A549 (cell line): ENCODE measurements at regions not wholly inside any gene's neighbourhood (a gene's known extent, or its start where the extent isn't known, plus 50 kb on each side); places are given as distances from the start of the nearest gene placed in this dataset.

Experiments
- CEBPB ChIP-seq, 2 experiments: fragments of >200 bp in 1 of 2; sonication (Bioruptor Twin) in 1 of 2; formaldehyde crosslinking in 1 of 2; IDR thresholded peaks; 2 replicates each; pipeline ENCODE4 v1.6.1; 2012 to 2016
- EP300 ChIP-seq, 2 experiments: fragments of >200 bp; sonication (Bioruptor Twin); formaldehyde crosslinking; IDR thresholded peaks; 2 replicates in 1 of 2; 3 replicates in 1 of 2; pipeline ENCODE4 v1.6.1; 2016 to 2017
- HOXA7 ChIP-seq: fragments of 250-450 bp; sonication (Bioruptor Pico); IDR thresholded peaks from 2 replicates; pipeline ENCODE4 v1.5.0; 2020; ENCODE audit warnings: mild to moderate bottlenecking, moderate library complexity
- POLR2A ChIP-seq: IDR thresholded peaks from 2 replicates; pipeline ENCODE4 v1.6.1; 2012; ENCODE audit warnings: mild to moderate bottlenecking, low read length
- TF ChIP-seq, protein P1 (sequence below): fragments of >200 bp; sonication (Bioruptor Twin); formaldehyde crosslinking; IDR thresholded peaks from 3 replicates; pipeline ENCODE4 v1.5.1; 2016
- TF ChIP-seq, protein P2 (sequence below): IDR thresholded peaks from 2 replicates; pipeline ENCODE4 v1.6.1; 2012; ENCODE audit warnings: low read depth, borderline replicate concordance

DNA sequence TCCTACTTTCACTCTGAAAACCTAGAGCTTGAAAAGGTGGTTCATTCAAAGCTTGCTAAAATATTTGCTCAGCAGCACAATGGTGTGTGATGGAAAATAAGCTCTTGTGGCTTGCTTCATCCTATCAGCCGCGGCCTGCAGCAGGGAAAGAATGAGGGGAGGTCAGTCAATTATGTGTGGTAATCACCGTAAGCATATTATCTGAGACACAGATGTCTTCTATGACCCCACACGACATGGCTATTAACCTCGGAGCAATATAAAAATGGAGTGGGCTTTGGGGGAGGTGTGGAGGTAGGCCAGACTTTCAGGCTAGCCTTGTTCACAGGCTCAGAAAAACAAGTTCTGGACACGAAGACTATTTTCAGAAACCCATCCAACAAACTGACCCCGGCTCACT is 98.4 kb upstream of the SIX3 start:
- TF ChIP-seq POLR2A: no peak
- TF ChIP-seq, protein P1, sequence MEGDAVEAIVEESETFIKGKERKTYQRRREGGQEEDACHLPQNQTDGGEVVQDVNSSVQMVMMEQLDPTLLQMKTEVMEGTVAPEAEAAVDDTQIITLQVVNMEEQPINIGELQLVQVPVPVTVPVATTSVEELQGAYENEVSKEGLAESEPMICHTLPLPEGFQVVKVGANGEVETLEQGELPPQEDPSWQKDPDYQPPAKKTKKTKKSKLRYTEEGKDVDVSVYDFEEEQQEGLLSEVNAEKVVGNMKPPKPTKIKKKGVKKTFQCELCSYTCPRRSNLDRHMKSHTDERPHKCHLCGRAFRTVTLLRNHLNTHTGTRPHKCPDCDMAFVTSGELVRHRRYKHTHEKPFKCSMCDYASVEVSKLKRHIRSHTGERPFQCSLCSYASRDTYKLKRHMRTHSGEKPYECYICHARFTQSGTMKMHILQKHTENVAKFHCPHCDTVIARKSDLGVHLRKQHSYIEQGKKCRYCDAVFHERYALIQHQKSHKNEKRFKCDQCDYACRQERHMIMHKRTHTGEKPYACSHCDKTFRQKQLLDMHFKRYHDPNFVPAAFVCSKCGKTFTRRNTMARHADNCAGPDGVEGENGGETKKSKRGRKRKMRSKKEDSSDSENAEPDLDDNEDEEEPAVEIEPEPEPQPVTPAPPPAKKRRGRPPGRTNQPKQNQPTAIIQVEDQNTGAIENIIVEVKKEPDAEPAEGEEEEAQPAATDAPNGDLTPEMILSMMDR: no peak
- TF ChIP-seq, protein P2, sequence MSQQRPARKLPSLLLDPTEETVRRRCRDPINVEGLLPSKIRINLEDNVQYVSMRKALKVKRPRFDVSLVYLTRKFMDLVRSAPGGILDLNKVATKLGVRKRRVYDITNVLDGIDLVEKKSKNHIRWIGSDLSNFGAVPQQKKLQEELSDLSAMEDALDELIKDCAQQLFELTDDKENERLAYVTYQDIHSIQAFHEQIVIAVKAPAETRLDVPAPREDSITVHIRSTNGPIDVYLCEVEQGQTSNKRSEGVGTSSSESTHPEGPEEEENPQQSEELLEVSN: no peak
- TF ChIP-seq EP300 (IDR thresholded peaks at IDR 0.05): no peak
- TF ChIP-seq CEBPB (IDR thresholded peaks at IDR 0.05): no peak
- TF ChIP-seq HOXA7 (CRISPR knock-in tag): no peak
